Nephron (organoid): ENCODE measurements at regions not wholly inside any gene's neighbourhood (a gene's known extent, or its start where the extent isn't known, plus 50 kb on each side); places are given as distances from the start of the nearest gene placed in this dataset.

ENCODE experiments used
- H3K27ac Mint-ChIP-seq, 3 experiments: 2 replicates each; pipeline ENCODE4 v1.8.0; 2020; ENCODE audit warnings: mixed read lengths in 3 of 3, mild to moderate bottlenecking in 2 of 3, moderate library complexity in 1 of 3
- H3K27me3 Mint-ChIP-seq: 2 replicates; pipeline ENCODE4 v1.8.0; 2021; ENCODE audit warnings: low read depth, mild to moderate bottlenecking, moderate library complexity, mixed read lengths
- H3K36me3 Mint-ChIP-seq: 2 replicates; pipeline ENCODE4 v1.8.0; 2020; ENCODE audit warnings: low read depth, mixed read lengths
- H3K4me1 Mint-ChIP-seq: 2 replicates; pipeline ENCODE4 v1.8.0; 2020; ENCODE audit warnings: mixed read lengths
- H3K4me3 Mint-ChIP-seq, 3 experiments: 2 replicates each; pipeline ENCODE4 v1.8.0; 2020; ENCODE audit warnings: mild to moderate bottlenecking in 3 of 3, mixed read lengths in 3 of 3, moderate library complexity in 2 of 3
- H3K9me3 Mint-ChIP-seq: 2 replicates; pipeline ENCODE4 v1.8.0; 2020; ENCODE audit warnings: mixed read lengths
- TF ChIP-seq, protein P1 (sequence below), 3 experiments: fragments of 200-600 bp; sonication (generic); IDR thresholded peaks; one replicate each; pipeline ENCODE4 v1.5.0; 2021; ENCODE audit warnings: antibody characterized with exemption in 3 of 3; ENCODE audit not compliant: unreplicated experiment in 3 of 3

DNA sequence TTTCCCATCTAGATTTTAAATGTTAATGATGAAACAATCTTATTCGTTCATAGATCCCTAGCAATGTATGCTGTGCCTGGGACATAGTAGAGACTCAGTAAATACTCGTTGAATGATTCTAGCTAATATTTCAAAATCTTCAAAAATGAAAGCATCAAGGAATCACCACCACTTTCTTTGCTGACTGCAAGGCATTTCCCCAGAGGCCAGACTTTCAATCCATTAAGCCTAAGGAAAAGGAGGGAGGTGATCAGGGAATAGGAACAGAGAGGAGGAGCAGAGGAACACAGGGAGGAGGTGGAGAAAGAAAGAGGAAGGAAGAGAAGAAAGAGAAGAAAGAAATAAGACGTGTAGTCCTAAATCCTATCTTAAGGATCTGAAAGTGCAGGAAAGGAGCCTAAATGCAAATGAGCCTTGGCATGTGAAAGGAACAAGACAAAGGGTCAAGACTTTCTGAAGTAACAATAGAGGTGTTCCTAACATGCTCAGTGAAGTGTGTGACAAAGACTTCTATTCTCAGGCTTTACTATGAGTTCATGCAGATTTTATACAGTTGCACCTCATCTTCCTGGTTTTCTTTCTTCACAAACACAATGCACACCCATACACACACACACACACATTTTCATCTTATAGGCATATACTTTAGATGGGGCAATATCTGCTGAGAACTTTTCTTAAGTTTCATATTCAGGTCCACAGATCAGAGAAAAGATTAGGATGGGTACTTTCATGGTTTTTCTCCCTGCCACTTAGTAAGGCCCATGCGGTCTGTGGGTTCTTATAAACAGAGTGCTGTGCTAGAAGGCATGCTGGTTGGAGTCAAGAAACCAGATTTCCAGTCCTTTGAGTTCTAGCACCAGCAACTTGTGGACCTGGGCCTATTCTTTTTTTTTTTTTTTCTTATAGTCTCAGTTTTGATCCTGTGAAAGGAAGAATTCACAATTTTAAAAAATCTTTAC, 512.2 kb upstream of the TNC start:
- Mint-ChIP-seq H3K36me3 (no peaks in the 10 kb centered on the region), H3K4me1 (no peaks in the 10 kb centered on the region), H3K4me3 (no peak overlapping the region), H3K27me3 (no peaks in the 10 kb centered on the region), H3K9me3 (no peaks in the 10 kb centered on the region), H3K27ac (no peak overlapping the region)
- TF ChIP-seq, protein P1, sequence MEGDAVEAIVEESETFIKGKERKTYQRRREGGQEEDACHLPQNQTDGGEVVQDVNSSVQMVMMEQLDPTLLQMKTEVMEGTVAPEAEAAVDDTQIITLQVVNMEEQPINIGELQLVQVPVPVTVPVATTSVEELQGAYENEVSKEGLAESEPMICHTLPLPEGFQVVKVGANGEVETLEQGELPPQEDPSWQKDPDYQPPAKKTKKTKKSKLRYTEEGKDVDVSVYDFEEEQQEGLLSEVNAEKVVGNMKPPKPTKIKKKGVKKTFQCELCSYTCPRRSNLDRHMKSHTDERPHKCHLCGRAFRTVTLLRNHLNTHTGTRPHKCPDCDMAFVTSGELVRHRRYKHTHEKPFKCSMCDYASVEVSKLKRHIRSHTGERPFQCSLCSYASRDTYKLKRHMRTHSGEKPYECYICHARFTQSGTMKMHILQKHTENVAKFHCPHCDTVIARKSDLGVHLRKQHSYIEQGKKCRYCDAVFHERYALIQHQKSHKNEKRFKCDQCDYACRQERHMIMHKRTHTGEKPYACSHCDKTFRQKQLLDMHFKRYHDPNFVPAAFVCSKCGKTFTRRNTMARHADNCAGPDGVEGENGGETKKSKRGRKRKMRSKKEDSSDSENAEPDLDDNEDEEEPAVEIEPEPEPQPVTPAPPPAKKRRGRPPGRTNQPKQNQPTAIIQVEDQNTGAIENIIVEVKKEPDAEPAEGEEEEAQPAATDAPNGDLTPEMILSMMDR (IDR thresholded peaks at IDR 0.05; ENCODE audit: unreplicated experiment in 3 of 3), result no peak

DNA sequence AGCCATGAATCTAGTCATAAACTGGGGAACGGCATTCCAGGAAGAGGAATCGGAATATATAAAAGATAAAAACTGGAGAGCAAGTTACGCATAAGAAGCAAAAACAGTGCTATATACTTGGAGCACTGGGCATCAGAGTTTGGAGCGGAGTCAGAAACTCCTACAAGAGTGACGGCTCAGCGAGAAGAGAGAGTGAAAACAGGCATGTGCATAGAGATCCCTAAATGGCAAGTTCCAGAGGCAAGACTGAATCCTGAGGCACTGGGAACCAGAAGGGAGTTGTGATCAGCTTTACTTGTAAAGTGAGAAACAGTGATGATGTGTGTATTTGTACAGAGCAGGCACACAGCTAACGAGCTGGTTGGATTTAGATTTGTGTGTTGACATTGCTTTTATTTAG, 514.4 kb upstream of the TNC start:
- H3K27ac Mint-ChIP-seq, result no peak overlapping the region
- no peak overlapping the region for H3K4me3 Mint-ChIP-seq
- H3K27me3 Mint-ChIP-seq, result no peaks in the 10 kb centered on the region
- H3K9me3 Mint-ChIP-seq, result no peaks in the 10 kb centered on the region
- H3K4me1 Mint-ChIP-seq, result no peaks in the 10 kb centered on the region
- TF ChIP-seq, protein P1 (IDR thresholded peaks at IDR 0.05; ENCODE audit: unreplicated experiment in 3 of 3), result no peak
- no peaks in the 10 kb centered on the region for H3K36me3 Mint-ChIP-seq

DNA sequence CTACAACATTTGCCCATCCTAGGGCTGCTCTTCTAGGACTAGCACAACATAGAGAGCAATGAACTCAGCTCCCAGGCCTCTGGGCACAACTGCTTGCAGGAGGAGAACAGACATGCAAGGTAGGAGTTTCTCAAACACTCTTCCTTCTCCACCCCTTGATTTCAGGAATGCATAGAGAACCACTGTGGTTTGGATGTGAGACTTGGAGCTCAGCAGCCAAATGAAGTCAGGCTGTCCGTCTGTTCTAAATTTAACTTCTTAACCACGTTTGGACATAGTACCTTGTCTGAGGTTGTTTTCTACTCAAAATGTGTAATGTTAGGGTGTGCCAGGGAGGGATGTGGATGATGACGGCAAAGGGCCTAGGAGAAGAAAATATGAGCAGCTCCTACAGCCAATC, 515.1 kb upstream of the TNC start:
- TF ChIP-seq, protein P1 (IDR thresholded peaks at IDR 0.05; ENCODE audit: unreplicated experiment in 3 of 3), result no peak
- Mint-ChIP-seq H3K4me1 (no peaks in the 10 kb centered on the region), H3K4me3 (no peak overlapping the region), H3K9me3 (no peaks in the 10 kb centered on the region), H3K27ac (no peak overlapping the region), H3K27me3 (no peaks in the 10 kb centered on the region), H3K36me3 (no peaks in the 10 kb centered on the region)

DNA sequence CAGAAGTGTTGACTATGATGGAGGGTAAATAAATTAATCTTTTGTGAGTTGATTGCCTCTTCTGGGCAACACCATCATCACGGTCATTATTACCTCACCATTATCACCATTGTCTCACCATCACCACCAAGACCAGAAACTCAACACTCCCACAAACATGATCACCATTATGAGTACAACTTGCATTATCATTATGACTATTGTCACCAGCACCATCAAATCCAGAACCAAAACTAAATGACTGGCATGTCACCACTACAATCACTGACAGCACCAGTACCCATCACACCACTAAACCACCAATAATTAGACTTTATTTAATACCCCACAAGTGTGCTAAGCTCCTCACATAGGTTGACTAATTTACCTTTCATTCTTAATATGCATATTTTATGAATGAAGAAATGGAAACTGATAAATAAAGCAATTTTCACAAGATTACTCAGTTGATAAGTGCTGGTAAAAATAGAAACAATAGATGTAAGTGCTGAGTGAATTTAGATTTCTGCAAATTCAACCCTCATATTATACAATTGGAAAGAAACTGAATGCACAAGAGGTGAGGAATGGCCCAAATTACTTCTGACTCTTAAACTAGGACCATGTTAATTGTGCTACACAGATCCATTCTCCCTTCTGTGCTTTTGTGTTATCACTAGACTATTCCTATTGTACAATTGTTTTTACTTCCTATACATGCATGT, 517.8 kb upstream of the PAPPA start:
- no peaks in the 10 kb centered on the region for H3K27me3 Mint-ChIP-seq
- H3K9me3 Mint-ChIP-seq, result no peaks in the 10 kb centered on the region
- TF ChIP-seq, protein P1 (IDR thresholded peaks at IDR 0.05; ENCODE audit: unreplicated experiment in 3 of 3), result no peak
- no peak overlapping the region for H3K4me3 Mint-ChIP-seq
- no peak overlapping the region for H3K27ac Mint-ChIP-seq
- no peaks in the 10 kb centered on the region for H3K36me3 Mint-ChIP-seq
- no peaks in the 10 kb centered on the region for H3K4me1 Mint-ChIP-seq

DNA sequence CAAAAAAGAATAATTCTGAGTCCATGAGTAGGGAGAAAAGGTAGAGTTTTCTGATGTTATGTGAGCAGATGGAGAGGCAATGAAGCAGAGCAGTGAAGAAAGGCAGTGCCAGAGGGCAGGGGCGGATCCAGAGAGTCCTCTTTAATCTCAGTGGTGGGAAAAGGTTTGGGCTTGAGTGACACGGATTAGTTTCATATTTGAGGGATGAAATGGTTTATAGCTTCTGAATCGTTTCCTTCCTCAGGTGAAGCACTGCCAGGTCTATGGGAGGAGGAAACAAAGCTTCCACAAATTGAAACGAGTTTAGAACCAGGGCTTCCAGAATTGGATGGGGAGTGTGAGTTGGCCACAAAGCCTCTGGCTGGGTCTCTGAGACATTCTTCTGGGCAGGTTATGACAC, 517.0 kb upstream of the PAPPA start:
- no peak overlapping the region for H3K4me3 Mint-ChIP-seq
- no peaks in the 10 kb centered on the region for H3K9me3 Mint-ChIP-seq
- TF ChIP-seq, protein P1 (IDR thresholded peaks at IDR 0.05; ENCODE audit: unreplicated experiment in 3 of 3), result no peak
- H3K4me1 Mint-ChIP-seq, result no peaks in the 10 kb centered on the region
- no peaks in the 10 kb centered on the region for H3K27me3 Mint-ChIP-seq
- no peak overlapping the region for H3K27ac Mint-ChIP-seq
- no peaks in the 10 kb centered on the region for H3K36me3 Mint-ChIP-seq
